HG02884 (cell line): ENCODE measurements at regions not wholly inside any gene's neighbourhood (a gene's known extent, or its start where the extent isn't known, plus 50 kb on each side); places are given as distances from the start of the nearest gene placed in this dataset.
"Not testable (repeated sequence)": the region's sequence is repeated elsewhere in the genome, so short reads cannot be mapped to it uniquely, and the experiment has no call there.

Experiments
- ATAC-seq: cut with Tn5 transposase; IDR thresholded peaks from one replicate; pipeline ENCODE4 v1.9.1; 2021; ENCODE audit warnings: mild to moderate bottlenecking, moderate library complexity; ENCODE audit not compliant: unreplicated experiment

GRCh38 chr3:144953959-144954358 lies 982.3 kb downstream of the DIPK2A start:
- no peak for ATAC-seq

GRCh38 chr3:144957398-144958101 lies 985.9 kb downstream of the DIPK2A start:
- no peak for ATAC-seq

DNA sequence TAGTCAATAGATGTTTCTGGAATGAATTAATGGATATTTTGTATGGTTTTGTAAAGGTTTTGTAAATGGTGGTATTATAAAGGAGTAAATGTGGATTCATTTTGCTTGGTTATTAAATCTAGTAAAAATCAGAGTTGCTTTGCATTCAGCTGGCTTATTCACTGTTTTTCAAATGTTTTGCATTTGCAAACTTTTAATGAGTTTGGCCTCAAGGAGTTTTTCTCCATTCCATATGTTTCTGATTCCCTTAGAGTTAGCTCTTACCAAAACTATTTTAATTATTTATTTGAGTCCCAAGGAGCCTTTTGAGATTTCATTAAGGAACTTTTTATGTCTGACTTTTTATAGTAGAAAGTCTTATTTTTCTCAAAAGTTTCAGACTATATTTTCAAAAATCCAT lies 992.2 kb downstream of the DIPK2A start:
- ATAC-seq = no peak

- ATAC-seq = no peak
Observed at GRCh38 chr3:144966560-144966959, 994.9 kb downstream of the DIPK2A start.

GRCh38 chr3:144968750-144969350 lies 997.2 kb downstream of the DIPK2A start:
- ATAC-seq = no peak

- not testable (repeated sequence) for ATAC-seq
Observed at GRCh38 chr3:144984481-144984880, 1012.9 kb downstream of the DIPK2A start.

GRCh38 chr3:144989807-144990206 lies 1018.2 kb downstream of the DIPK2A start:
- ATAC-seq = no peak

DNA sequence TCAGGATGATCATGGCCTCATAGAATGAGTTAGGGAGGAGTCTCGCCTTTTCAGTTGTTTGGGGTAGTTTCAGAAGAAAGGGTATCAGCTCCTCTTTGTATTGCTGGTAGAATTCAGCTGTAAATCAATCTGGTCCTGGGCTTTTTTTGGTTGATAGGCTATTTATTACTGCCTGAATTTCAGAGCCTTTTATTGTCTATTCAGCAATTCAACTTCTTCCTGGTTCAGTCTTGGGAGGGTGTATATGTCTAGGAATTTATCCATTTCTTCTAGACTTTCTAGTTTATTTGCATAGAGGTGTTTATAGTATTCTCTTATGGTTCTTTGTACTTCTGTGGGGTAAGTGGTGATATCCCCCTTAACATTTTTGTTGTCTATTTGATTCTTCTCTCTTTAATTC lies 1024.2 kb downstream of the DIPK2A start:
- ATAC-seq = no peak

- ATAC-seq = no peak
Observed at GRCh38 chr3:145005427-145005826, 1033.8 kb downstream of the DIPK2A start.

GRCh38 chr3:145006271-145006670 lies 1034.6 kb downstream of the DIPK2A start:
- no peak for ATAC-seq

DNA sequence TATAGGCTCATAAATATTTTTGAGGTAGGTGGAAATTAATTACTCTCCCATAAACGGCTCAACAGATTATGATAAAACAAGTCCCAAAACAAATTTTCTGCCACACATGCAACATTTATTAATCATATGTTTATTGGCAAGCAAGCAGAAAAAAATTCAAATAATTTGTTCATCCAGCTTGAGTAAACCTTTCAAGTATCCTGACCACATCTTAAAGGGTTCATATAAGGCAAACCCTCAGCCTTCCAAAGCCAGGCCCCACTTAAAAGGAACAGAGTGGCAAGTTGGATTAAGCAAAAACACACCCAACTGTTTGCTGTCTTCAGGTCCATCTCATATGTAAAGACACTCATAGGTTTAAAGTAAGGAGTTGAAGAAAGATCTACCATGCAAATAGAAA lies 1042.3 kb downstream of the DIPK2A start:
- no peak for ATAC-seq

DNA sequence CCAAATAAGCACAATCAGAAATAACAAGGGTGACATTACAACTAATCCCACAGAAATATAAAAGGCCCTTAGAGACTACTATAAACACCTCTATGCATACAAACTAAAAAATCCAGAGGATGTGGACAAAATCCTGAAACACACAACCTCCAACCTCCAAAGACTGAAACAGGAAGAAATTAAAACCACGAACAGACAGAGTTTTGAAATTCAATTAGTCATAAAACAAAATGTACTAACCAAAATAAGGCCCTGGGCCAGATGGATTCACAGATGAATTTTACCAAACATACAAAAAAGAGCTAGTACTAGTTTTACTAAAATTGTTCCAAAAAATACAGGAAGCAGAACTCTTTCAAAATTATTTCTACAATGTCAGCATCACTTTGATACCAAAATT lies 1043.6 kb downstream of the DIPK2A start:
- no peak for ATAC-seq

DNA sequence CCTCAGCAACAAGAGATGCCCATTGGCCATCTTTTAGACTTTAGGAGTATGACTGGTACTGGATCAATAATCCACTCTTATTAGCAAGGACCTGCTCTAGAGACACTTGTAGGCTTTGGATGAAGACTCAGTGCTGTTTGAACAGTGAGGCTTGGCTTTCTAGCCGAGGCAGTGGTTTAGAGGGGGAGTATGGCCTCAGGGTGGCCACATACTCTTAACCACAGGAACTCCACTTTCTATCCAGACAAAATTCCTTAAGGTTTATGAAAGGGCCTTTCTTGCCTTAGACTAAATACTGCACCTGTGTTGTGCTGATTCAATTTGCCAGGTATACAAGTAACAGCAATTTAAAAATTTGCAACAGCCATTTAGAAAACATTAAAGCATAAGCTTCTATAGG lies 1046.3 kb downstream of the DIPK2A start:
- ATAC-seq = no peak

DNA sequence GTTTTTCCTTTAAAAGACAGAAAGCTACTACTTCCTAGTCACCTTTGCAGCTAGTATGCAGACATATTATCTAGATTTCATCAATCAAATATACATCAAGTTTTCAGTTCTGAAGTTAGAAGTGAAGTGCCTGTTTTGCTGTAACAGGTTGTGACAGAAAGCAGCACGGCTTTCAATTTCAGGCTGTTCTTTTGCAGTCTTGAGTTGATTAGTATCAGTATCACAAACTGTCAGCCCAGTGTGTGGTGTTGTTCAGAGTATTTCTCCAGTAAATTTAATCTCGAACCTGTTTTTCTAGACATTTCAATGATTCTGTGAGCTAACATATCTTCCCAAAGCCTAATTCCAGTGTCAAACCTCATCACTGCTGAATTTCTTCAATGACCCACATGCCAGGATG lies 1050.8 kb downstream of the DIPK2A start:
- ATAC-seq = no peak

DNA sequence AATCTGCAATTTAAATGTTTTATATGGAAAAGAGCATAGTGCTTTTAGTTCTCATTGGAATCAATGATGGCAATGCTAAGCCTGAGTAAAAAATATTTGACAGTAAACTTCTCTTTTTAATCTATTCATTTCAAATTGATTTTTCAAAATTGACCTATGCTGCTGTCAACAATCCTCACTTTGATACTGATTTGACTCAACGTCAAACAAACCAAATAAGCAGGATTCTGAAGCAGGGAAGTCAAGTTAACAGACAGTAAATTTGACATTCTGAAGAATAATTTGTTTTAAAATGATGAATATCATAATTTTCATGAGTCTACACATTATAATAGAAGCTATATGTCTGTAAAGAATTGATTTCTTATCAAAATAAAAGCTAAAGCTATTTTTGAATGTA lies 1053.1 kb downstream of the DIPK2A start:
- no peak for ATAC-seq

GRCh38 chr3:145027186-145027585 lies 1055.6 kb downstream of the DIPK2A start:
- ATAC-seq = not testable (repeated sequence)

DNA sequence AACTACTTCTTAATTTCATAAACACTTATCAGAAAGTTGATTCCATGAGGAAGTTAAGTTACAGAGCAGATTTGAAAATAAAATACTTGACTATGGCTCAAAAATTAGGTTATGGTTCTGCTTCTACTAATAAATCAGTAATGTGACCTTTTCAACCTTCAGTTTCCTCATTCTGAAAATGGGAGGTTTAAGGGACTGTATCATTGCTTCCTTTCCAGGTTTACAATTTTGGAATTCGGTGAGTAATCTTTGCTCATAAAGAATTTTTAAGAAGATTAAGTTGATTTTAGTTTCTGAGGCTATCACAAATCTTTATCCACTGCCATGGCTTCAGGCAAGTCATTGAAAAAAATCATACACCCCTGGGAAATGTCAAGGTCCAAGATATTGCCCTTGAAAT lies 1061.2 kb downstream of the DIPK2A start:
- ATAC-seq = no peak

DNA sequence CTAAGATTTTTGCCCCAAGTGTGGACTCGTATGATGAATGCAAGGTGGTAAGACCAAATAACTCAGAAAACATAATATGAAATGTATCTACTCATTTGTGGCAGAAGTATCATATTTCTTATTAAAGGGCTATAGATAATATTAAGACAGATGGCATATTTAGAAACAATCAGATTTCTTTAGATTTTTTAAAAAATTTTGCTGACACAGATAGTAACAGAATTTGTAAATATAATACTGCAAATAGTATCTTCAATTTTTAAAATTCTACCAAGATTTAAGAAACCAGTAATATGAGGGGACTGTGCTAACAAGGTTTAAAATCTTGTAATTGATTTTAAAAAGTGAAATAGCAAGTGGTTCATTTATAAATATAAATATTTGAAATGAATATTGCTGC lies 1064.1 kb downstream of the DIPK2A start:
- ATAC-seq = no peak

GRCh38 chr3:145054055-145054454 lies 1082.4 kb downstream of the DIPK2A start:
- ATAC-seq = not testable (repeated sequence)

GRCh38 chr3:145055375-145056076 lies 1083.9 kb downstream of the DIPK2A start:
- ATAC-seq = no peak

GRCh38 chr3:145058483-145058882 lies 1086.9 kb downstream of the DIPK2A start:
- ATAC-seq = no peak

GRCh38 chr3:145063616-145064015 lies 1092.0 kb downstream of the DIPK2A start:
- ATAC-seq = no peak
